Right cardiac atrium (tissue), 5 donors: ENCODE measurements at regions not wholly inside any gene's neighbourhood (a gene's known extent, or its start where the extent isn't known, plus 50 kb on each side); places are given as distances from the start of the nearest gene placed in this dataset.

Source experiments
- ATAC-seq, 2 donors: fragments of 200-7000 bp; cut with Tn5 transposase; one replicate each; pipeline versions ENCODE4 v1.8.0 to v1.9.1; 2020; ENCODE audit warnings: moderate library complexity in 2 of 2, mild to moderate bottlenecking in 1 of 2
- DNase-seq, 3 donors: peaks; one replicate each; pipeline ENCODE4 v3.0.0-alpha.2; 2020
- H3K27ac ChIP-seq: one replicate; pipeline ENCODE4 v1.5.1; 2013; ENCODE audit warnings: mild to moderate bottlenecking, low read length, control low read depth, moderate library complexity
- H3K27me3 ChIP-seq: one replicate; pipeline ENCODE4 v1.6.1; 2013; ENCODE audit not compliant: control insufficient read depth, insufficient read depth
- H3K4me1 ChIP-seq: one replicate; pipeline ENCODE4 v1.6.1; 2013; ENCODE audit warnings: low read length; ENCODE audit not compliant: control insufficient read depth, insufficient read depth
- H3K4me3 ChIP-seq: one replicate; pipeline ENCODE4 v1.5.1; 2013; ENCODE audit warnings: low read length, control low read depth
- H3K9me3 ChIP-seq: one replicate; pipeline ENCODE4 v1.6.1; 2013; ENCODE audit warnings: low read length; ENCODE audit not compliant: control insufficient read depth
- WGBS: extraction: QIAGEN DNeasy Blood & Tissue Kit; methylation state at CpG from one replicate; pipeline ENCODE4 v1.1.7; 2013; 5-methylcytosine and 5-hydroxymethylcytosine counted together
- intact Hi-C, 4 donors: fragments of 100-400 bp; cut with DNase I; formaldehyde crosslinking; loops; one replicate each; pipeline versions ENCODE4 v1.11.0 to v1.14.0; 2022 to 2023
- donor health status: healthy with polysubstance abuse.
- donor health status: DM: no; HTN: yes; CAD: no.
- donor health status: DM: no; HTN: no; CAD: no.
- donor health status: DM: no; HTN: yes; CAD: no; lungs with severe emphysema.
- donor health status: DM: yes; HTN: yes; CAD: no.

DNA sequence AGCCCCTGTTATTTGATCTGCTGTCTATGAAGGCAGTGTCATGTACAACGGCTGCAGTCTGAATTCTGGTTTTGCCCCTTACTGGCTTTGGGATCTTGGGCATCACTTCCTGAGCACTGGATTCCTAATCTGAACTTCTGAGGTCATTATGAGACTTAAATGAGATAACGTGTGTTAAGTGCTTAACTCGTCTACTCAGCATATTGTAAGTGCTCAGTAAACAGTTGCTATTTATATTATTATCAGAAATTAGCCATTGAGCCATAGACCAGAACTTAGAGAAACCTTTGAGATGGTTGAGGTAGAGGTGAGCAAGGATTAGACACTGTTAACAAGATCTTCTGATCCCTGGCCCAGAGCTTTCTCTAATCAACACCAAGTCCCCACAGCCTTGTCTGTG, 284.1 kb upstream of the ONECUT1 start:
- WGBS: 37% methylated on average over 3 of the region's 3 CpGs
- H3K27me3 ChIP-seq: peaks cover 2% of the 10 kb centered on the region
- H3K4me1 ChIP-seq: no peaks in the 10 kb centered on the region
- no peak overlapping the region for H3K27ac ChIP-seq
- intact Hi-C loops: no loop called here
- no peaks in the 10 kb centered on the region for H3K9me3 ChIP-seq
- DNase-seq (no peak), ATAC-seq (no peak)
- H3K4me3 ChIP-seq: no peak overlapping the region

DNA sequence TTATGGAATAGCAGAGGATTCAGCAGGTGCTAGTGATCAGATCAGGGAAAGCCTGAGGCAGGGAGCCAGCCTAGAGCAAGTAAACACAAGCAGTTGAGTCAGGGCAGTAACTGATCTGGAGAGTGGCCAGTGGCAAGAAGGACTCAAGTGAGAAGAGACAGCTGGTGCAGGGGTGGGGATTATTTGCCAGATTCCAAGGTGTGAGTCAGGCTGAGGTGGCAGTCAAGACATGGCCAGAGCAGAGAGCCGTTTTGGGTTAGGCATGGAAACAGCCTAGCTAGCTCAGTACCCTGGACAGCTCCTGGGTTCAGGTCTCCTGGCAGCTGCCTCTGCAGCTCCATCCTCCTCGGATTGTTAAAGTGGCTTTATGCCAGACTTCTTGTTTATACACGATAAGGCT, 281.9 kb upstream of the ONECUT1 start:
- Histone ChIP-seq H3K27ac (no peak overlapping the region), H3K27me3 (no peaks in the 10 kb centered on the region), H3K4me3 (no peak overlapping the region), H3K4me1 (no peaks in the 10 kb centered on the region), H3K9me3 (no peaks in the 10 kb centered on the region)
- ATAC-seq (peak in 1 of 2 donors; percentile 43), DNase-seq (peak in 1 of 3 donors; percentile 28)
- intact Hi-C loops: no loop called here
- WGBS: 3% methylated on average over 3 of the region's 3 CpGs

DNA sequence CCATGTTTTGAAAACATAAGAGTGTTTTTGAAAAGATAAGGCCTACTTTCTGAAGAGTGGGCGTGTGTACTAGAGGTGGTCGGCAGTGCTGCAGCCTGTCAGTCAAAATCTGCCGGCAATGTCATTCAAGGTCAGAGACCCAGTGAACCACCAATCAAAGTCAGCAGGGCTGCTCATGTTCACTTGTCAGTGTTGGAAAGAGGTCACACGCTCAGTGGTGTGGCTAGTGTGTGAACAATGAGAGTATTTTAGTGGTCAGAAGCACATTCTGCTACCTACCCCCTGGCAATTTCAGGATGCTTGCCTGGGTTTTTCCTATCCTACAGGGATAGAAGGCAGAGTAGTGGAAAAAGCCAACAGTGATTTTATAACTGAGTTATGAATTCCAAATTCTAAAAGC, 278.5 kb upstream of the ONECUT1 start:
- DNase-seq: no peak
- WGBS: 49% methylated on average over 4 of the region's 4 CpGs
- no peaks in the 10 kb centered on the region for H3K9me3 ChIP-seq
- no peak for ATAC-seq
- H3K4me3 ChIP-seq: no peak overlapping the region
- H3K27me3 ChIP-seq: no peaks in the 10 kb centered on the region
- H3K4me1 ChIP-seq: no peaks in the 10 kb centered on the region
- intact Hi-C loops: no loop called here
- no peak overlapping the region for H3K27ac ChIP-seq

DNA sequence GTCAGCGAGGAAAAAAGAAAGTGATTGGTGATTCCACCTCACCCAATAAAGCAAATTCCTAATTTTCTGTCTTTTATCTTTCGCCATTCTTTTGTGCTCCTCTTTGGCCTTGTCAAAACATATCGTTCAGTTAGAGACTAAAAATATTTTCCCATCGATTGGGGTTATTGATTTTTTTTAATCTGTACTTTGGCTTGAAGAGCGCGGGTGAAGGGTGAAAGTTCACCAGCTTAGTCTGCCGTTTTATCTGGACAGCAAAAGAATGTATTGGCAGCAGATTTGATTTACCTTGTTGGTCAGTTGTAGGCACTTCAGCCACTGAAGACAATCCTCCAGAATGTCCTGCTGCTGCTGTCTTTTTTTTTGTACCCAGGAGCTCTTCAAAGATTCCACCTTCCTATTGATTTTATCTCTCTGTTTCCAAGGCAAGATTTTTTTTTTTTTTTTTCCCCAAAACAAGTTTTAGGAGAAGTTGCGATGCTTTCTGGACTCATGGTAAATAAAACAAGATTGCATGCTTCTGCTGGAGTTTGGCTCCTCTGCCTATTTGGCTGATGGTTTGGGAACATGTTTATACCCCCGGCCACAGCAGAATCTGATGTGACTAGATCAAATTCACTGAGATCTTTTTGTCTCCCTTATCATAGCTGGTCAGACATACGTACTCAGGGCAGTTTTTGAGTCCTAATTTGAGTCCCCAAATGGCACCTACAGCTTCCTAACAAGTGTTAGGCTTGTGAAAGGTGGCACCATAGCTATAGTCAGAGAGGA, 269.3 kb upstream of the ONECUT1 start:
- ATAC-seq (no peak), DNase-seq (no peak)
- intact Hi-C loops: no loop called here
- Histone ChIP-seq H3K9me3 (no peaks in the 10 kb centered on the region), H3K27me3 (no peaks in the 10 kb centered on the region), H3K27ac (no peak overlapping the region), H3K4me1 (no peaks in the 10 kb centered on the region), H3K4me3 (no peak overlapping the region)
- WGBS: 72% methylated on average over 10 of the region's 10 CpGs

DNA sequence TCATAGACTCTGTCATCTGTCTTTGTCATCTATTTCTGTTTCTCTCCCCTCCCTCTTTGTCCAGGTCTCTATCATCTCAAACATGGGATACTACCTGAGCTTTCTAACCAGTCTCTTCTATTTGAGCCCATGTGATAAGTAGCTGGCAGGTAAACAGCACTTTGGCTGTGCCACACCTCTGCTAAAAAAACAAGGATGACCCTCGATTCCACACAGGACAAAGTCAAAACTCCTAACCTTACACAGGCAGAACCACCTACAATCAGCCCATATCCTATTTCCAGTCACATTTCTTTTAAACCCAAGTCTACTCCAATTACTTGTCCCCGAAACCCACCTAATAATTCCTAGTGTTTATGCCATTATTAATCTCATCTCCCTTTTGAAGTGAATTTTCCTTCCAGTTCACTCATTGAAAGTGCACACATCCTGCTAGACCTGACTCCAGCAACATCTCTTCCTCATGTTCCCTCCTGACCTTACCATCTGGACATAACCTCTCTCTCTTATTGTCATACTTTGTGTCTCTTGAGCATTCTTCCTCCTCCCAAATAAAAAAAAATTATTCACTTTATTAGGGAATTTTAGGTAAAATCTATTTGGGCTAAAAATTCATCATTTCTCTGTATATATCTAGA, 256.1 kb upstream of the ONECUT1 start:
- Histone ChIP-seq H3K27ac (no peak overlapping the region), H3K4me3 (no peak overlapping the region), H3K27me3 (no peaks in the 10 kb centered on the region), H3K4me1 (no peaks in the 10 kb centered on the region), H3K9me3 (no peaks in the 10 kb centered on the region)
- no peak for DNase-seq
- WGBS: 49% methylated on average over 2 of the region's 2 CpGs
- ATAC-seq: no peak
- intact Hi-C loops: no loop called here

DNA sequence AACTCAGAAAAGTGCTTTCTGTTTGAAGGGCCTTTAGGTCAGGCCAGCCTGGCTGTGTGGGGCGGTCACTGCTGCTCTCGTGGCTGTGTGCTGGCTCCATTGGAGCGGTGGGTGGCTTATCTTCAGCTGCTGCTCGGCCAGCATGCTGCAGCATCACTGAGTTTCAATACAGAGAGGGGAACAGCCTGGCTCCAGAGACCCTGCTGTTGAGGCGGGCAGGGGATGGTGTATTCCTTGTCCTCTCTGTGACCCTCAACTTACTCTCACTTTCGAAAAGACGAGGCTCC, 248.5 kb upstream of the ONECUT1 start:
- no peak for ATAC-seq
- H3K4me3 ChIP-seq: no peak overlapping the region
- no peak overlapping the region for H3K27ac ChIP-seq
- H3K4me1 ChIP-seq: no peaks in the 10 kb centered on the region
- no peaks in the 10 kb centered on the region for H3K27me3 ChIP-seq
- no peaks in the 10 kb centered on the region for H3K9me3 ChIP-seq
- WGBS: 33% methylated on average over 7 of the region's 7 CpGs
- DNase-seq: no peak
- intact Hi-C loops: no loop called here

DNA sequence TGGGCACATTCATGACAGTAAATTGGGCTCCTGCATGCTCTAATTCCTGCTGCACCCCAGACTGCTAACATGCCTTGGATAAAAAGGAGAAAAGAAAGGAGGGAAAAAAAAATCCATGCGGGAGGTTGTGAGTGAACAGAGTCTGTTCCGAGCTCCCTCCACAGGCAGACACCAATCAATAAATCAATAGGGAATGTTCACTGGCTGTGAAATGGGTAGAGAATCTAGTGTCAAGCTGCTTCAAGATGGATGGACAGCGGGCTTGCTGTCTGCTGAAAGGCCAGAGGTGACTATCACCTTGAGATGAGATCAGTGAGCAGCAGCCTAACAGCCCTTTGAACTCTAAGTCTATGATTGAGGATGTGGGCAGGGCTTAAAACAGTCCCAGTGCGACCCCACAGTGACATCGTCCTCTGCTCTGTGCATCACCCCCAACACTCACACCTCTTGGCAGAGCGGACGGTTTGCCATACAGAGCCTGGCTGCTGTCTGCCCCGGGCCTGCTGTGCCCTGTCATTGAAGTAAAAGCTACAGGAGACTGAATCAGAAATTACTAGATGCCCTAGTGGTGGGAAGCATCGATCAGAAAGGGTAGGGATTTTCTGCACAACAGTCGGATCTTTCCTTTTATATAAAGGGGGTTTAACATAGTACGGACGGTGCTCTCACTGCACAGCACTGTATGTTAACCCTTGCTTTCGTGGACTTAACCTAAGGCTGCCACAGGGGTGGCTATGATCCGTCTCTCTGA, 247.9 kb upstream of the ONECUT1 start:
- Histone ChIP-seq H3K4me1 (no peaks in the 10 kb centered on the region), H3K9me3 (no peaks in the 10 kb centered on the region), H3K27me3 (no peaks in the 10 kb centered on the region), H3K27ac (no peak overlapping the region), H3K4me3 (no peak overlapping the region)
- intact Hi-C loops: no loop called here
- DNase-seq (no peak), ATAC-seq (no peak)
- 46% methylated on average over 14 of the region's 14 CpGs for WGBS

DNA sequence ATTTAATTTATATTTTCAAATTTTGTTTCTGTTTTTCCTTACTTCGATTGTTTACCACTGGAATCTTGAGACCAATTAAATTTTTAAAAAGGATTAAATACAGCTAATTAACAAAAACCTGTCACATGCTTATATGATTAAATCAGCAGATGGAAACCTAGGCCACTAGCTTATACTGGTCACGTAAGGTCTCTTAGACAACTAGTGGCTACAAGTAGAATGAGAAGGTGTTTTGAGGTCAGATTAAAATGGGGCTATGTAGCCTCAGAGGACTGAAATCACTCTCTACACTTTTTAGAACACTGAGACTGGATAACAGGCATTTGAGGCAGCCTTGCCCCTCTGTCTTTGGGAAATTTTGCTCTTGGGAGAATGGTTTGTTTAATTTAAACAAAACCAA, 246.5 kb upstream of the ONECUT1 start:
- 51% methylated on average over 2 of the region's 2 CpGs for WGBS
- Histone ChIP-seq H3K27me3 (no peaks in the 10 kb centered on the region), H3K9me3 (no peaks in the 10 kb centered on the region), H3K27ac (no peak overlapping the region), H3K4me1 (no peaks in the 10 kb centered on the region), H3K4me3 (no peak overlapping the region)
- DNase-seq (no peak), ATAC-seq (no peak)
- intact Hi-C loops: no loop called here

DNA sequence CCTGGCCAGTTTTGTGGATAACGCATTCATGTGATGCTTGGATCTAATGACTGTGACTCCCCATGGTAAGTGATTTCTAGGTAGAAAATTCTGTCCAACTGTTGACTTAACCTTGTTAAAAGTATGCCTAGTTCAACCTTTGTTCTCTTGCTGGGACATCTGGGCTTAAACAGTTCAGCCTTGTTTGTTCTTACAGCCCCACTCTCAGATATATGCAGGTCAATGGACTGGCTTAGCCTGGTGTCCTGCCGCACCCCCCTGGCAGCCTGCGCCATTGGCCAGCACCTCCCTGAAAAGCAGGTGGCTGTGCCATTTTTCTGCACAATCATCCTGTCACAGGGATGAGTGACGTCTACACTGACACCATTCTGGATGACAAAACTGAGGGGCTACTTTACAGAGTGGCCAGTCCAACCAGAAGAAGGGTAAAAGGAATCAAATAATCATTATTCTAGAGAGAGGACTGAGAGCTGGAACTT, 244.7 kb upstream of the ONECUT1 start:
- WGBS: 85% methylated on average over 4 of the region's 4 CpGs
- no peak for DNase-seq

DNA sequence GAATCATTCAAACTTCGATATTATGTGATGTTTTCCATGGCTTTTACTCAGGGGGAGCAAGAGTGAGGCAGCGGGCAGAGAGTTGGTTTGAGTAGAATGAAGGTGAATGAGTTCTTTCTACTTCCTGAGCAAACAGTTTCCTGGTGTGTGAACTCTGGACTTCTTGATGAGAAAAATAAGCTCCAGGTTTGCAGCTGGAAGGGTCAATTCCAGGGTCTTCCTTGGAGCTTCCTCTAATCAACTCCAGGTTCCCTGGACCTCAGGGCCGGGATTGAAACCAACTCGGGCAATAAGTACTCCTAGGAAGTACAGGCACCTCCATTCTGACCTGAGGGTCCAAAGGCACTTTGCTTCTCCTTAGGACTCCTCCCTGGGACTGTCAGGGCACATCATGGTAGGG, 243.6 kb upstream of the ONECUT1 start:
- ATAC-seq: no peak
- Histone ChIP-seq H3K27ac (no peak overlapping the region), H3K4me1 (no peaks in the 10 kb centered on the region), H3K27me3 (no peaks in the 10 kb centered on the region), H3K4me3 (no peak overlapping the region), H3K9me3 (no peaks in the 10 kb centered on the region)
- intact Hi-C loops: no loop called here
- WGBS: 84% methylated on average over 4 of the region's 4 CpGs
- no peak for DNase-seq

More for the DNA sequence above, 244.7 kb upstream of the ONECUT1 start:
- no peaks in the 10 kb centered on the region for H3K4me1 ChIP-seq
- H3K27me3 ChIP-seq: no peaks in the 10 kb centered on the region
- intact Hi-C loops: no loop called here
- ATAC-seq: no peak
- no peak overlapping the region for H3K27ac ChIP-seq
- H3K9me3 ChIP-seq: no peaks in the 10 kb centered on the region
- no peak overlapping the region for H3K4me3 ChIP-seq

DNA sequence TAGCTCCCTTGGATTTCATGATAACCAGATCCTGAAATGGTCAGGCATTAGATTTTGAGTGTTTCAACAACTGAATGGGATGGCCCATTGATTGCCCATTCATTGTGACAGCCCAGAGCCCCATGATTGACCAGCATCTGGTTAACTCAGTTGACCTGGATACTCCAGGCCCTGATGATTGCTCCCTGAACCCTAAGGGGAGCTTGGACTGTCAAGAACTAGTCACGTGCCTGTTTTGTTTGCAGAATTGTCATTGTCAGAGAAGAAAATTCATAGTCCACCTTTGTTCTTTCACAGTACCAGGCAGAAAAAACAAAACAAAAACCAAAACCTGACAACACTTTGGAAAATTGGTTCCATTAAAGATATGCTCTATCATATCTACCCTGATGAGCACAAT, 241.3 kb upstream of the ONECUT1 start:
- ATAC-seq (no peak), DNase-seq (no peak)
- Histone ChIP-seq H3K9me3 (no peaks in the 10 kb centered on the region), H3K27ac (no peak overlapping the region), H3K4me1 (no peaks in the 10 kb centered on the region), H3K27me3 (no peaks in the 10 kb centered on the region), H3K4me3 (no peak overlapping the region)
- WGBS: 56% methylated on average over 1 of the region's 1 CpG
- intact Hi-C loops: no loop called here
